HEK293 (cell line): ENCODE measurements at regions not wholly inside any gene's neighbourhood (a gene's known extent, or its start where the extent isn't known, plus 50 kb on each side); places are given as distances from the start of the nearest gene placed in this dataset.
A peak's percentile ranks its signal among the peaks of the same experiment; 100 is the strongest.

Experiments used
- CTCF ChIA-PET: fragments of 350-600 bp; formaldehyde crosslinking; extraction: SDS; loops from one replicate; lab custom pipeline; 2021; ENCODE audit warnings: antibody characterized with exemption; lab: Yijun Ruan, JAX
- POLR2A ChIA-PET: fragments of 300-600 bp; formaldehyde crosslinking; extraction: SDS; loops from one replicate; lab custom pipeline; 2020; ENCODE audit warnings: antibody characterized with exemption, inconsistent platforms; lab: Yijun Ruan, JAX
- H3K27ac ChIP-seq: fragments of 200-500 bp; sonication (Bioruptor generic); 2 replicates; pipeline ENCODE4 v1.5.1; 2014; ENCODE audit warnings: low read depth, low read length, control low read depth, inconsistent platforms; ENCODE audit errors: extremely low read depth
- H3K36me3 ChIP-seq, 2 experiments: fragments of 200-500 bp in 1 of 2; sonication (Bioruptor generic) in 1 of 2; 1 replicate in 1 of 2; 2 replicates in 1 of 2; pipeline ENCODE4 v1.5.1; 2014 to 2017; ENCODE audit warnings: inconsistent platforms in 2 of 2, low read length in 2 of 2; ENCODE audit not compliant: control insufficient read depth in 2 of 2, insufficient read depth in 1 of 2
- H3K4me1 ChIP-seq: fragments of 200-500 bp; sonication (Bioruptor generic); 2 replicates; pipeline ENCODE4 v1.5.1; 2014; ENCODE audit warnings: mild to moderate bottlenecking, low read length, inconsistent platforms; ENCODE audit not compliant: control insufficient read depth, insufficient read depth
- H3K4me3 ChIP-seq: 2 replicates; pipeline ENCODE4 v1.5.1; 2011; ENCODE audit warnings: low read depth, mild to moderate bottlenecking, control low read depth, low read length, moderate library complexity
- H3K9me3 ChIP-seq: fragments of 200-500 bp; sonication (Bioruptor generic); 2 replicates; pipeline ENCODE4 v1.5.1; 2014; ENCODE audit warnings: low read depth, low read length, inconsistent platforms; ENCODE audit not compliant: control insufficient read depth, insufficient read depth
- EGR2 ChIP-seq: fragments of 450-650 bp; formaldehyde crosslinking; IDR thresholded peaks from 2 replicates; pipeline ENCODE4 v1.5.1; 2016; ENCODE audit warnings: low read depth, missing biosample characterization, missing genetic modification characterization
- GLIS1 ChIP-seq: fragments of 450-650 bp; formaldehyde crosslinking; IDR thresholded peaks from 2 replicates; pipeline ENCODE4 v1.5.1; 2016; ENCODE audit warnings: missing biosample characterization, missing genetic modification characterization
- KLF9 ChIP-seq: fragments of 450-650 bp; formaldehyde crosslinking; IDR thresholded peaks from 2 replicates; pipeline ENCODE4 v1.5.1; 2016; ENCODE audit warnings: missing biosample characterization, missing genetic modification characterization, low read depth
- MEIS1 ChIP-seq: sonication (generic); formaldehyde crosslinking; IDR thresholded peaks from 2 replicates; pipeline ENCODE4 v1.8.1; 2022; ENCODE audit warnings: missing genetic modification reagents, mild to moderate bottlenecking, borderline replicate concordance
- OVOL3 ChIP-seq: fragments of 450-650 bp; formaldehyde crosslinking; IDR thresholded peaks from 2 replicates; pipeline ENCODE4 v1.5.1; 2016; ENCODE audit warnings: missing biosample characterization, missing genetic modification characterization
- SCRT1 ChIP-seq: fragments of 450-650 bp; formaldehyde crosslinking; IDR thresholded peaks from 2 replicates; pipeline ENCODE4 v1.5.1; 2016; ENCODE audit warnings: missing biosample characterization, missing genetic modification characterization, borderline replicate concordance
- SP2 ChIP-seq: fragments of 450-650 bp; formaldehyde crosslinking; IDR thresholded peaks from 2 replicates; pipeline ENCODE4 v1.5.1; 2016; ENCODE audit warnings: missing biosample characterization, missing genetic modification characterization
- SP7 ChIP-seq: fragments of 450-650 bp; formaldehyde crosslinking; IDR thresholded peaks from 2 replicates; pipeline ENCODE4 v1.5.1; 2016; ENCODE audit warnings: missing biosample characterization, missing genetic modification characterization
- ZBTB44 ChIP-seq: fragments of 450-650 bp; IDR thresholded peaks from 2 replicates; pipeline ENCODE4 v1.5.1; 2018; ENCODE audit warnings: missing biosample characterization, mild to moderate bottlenecking, missing genetic modification characterization
- ZBTB7A ChIP-seq: fragments of 450-650 bp; formaldehyde crosslinking; IDR thresholded peaks from 2 replicates; pipeline ENCODE4 v1.5.1; 2016; ENCODE audit warnings: low read depth, missing biosample characterization, missing genetic modification characterization
- ZIC2 ChIP-seq: fragments of 450-650 bp; formaldehyde crosslinking; IDR thresholded peaks from 2 replicates; pipeline ENCODE4 v1.5.1; 2016; ENCODE audit warnings: missing biosample characterization, missing genetic modification characterization
- ZNF10 ChIP-seq: fragments of 450-650 bp; formaldehyde crosslinking; IDR thresholded peaks from 2 replicates; pipeline ENCODE4 v1.5.1; 2017; ENCODE audit warnings: missing biosample characterization, missing genetic modification characterization
- ZNF138 ChIP-seq: fragments of 450-650 bp; formaldehyde crosslinking; IDR thresholded peaks from 2 replicates; pipeline ENCODE4 v1.5.1; 2016; ENCODE audit warnings: missing biosample characterization, missing genetic modification characterization, borderline replicate concordance
- ZNF211 ChIP-seq: fragments of 450-650 bp; formaldehyde crosslinking; IDR thresholded peaks from 2 replicates; pipeline ENCODE4 v1.5.1; 2016; ENCODE audit warnings: low read depth, missing biosample characterization, missing genetic modification characterization
- ZNF24 ChIP-seq: fragments of 450-650 bp; formaldehyde crosslinking; IDR thresholded peaks from 2 replicates; pipeline ENCODE4 v1.5.1; 2016; ENCODE audit warnings: missing biosample characterization, missing genetic modification characterization
- ZNF324 ChIP-seq: fragments of 450-650 bp; formaldehyde crosslinking; IDR thresholded peaks from 2 replicates; pipeline ENCODE4 v1.5.1; 2016; ENCODE audit warnings: missing biosample characterization, missing genetic modification characterization
- ZNF398 ChIP-seq: fragments of 450-650 bp; formaldehyde crosslinking; IDR thresholded peaks from 2 replicates; pipeline ENCODE4 v1.5.1; 2017; ENCODE audit warnings: missing biosample characterization, missing genetic modification characterization
- ZNF423 ChIP-seq: fragments of 450-650 bp; formaldehyde crosslinking; IDR thresholded peaks from 2 replicates; pipeline ENCODE4 v1.5.1; 2016; ENCODE audit warnings: missing biosample characterization, missing genetic modification characterization
- ZNF626 ChIP-seq: fragments of 450-650 bp; sonication (Bioruptor Pico); formaldehyde crosslinking; IDR thresholded peaks from 2 replicates; pipeline ENCODE4 v1.5.1; 2018; ENCODE audit warnings: missing biosample characterization, missing genetic modification characterization, inconsistent platforms
- ZNF658 ChIP-seq: fragments of 450-650 bp; formaldehyde crosslinking; IDR thresholded peaks from 2 replicates; pipeline ENCODE4; 2016; ENCODE audit warnings: missing biosample characterization, missing genetic modification characterization
- ZNF785 ChIP-seq: fragments of 450-650 bp; formaldehyde crosslinking; IDR thresholded peaks from 2 replicates; pipeline ENCODE4 v1.5.1; 2016; ENCODE audit warnings: missing biosample characterization, missing genetic modification characterization
- ZNF837 ChIP-seq: fragments of 450-650 bp; formaldehyde crosslinking; IDR thresholded peaks from 2 replicates; pipeline ENCODE4 v1.5.1; 2016; ENCODE audit warnings: missing biosample characterization, missing genetic modification characterization
- TF ChIP-seq, protein P1 (sequence below): fragments of 450-650 bp; formaldehyde crosslinking; IDR thresholded peaks from 2 replicates; pipeline ENCODE4 v1.5.1; 2016; ENCODE audit warnings: missing biosample characterization, missing genetic modification characterization
- TF ChIP-seq, protein P2 (sequence below): fragments of 450-650 bp; formaldehyde crosslinking; IDR thresholded peaks from 2 replicates; pipeline ENCODE4 v1.5.0; 2017; ENCODE audit warnings: missing biosample characterization, missing genetic modification characterization, borderline replicate concordance
- TF ChIP-seq, protein P3 (sequence below): fragments of 450-650 bp; formaldehyde crosslinking; conservative IDR thresholded peaks from 2 replicates; pipeline ENCODE4 v1.5.1; 2016; ENCODE audit warnings: low read depth, missing biosample characterization, missing genetic modification characterization

DNA sequence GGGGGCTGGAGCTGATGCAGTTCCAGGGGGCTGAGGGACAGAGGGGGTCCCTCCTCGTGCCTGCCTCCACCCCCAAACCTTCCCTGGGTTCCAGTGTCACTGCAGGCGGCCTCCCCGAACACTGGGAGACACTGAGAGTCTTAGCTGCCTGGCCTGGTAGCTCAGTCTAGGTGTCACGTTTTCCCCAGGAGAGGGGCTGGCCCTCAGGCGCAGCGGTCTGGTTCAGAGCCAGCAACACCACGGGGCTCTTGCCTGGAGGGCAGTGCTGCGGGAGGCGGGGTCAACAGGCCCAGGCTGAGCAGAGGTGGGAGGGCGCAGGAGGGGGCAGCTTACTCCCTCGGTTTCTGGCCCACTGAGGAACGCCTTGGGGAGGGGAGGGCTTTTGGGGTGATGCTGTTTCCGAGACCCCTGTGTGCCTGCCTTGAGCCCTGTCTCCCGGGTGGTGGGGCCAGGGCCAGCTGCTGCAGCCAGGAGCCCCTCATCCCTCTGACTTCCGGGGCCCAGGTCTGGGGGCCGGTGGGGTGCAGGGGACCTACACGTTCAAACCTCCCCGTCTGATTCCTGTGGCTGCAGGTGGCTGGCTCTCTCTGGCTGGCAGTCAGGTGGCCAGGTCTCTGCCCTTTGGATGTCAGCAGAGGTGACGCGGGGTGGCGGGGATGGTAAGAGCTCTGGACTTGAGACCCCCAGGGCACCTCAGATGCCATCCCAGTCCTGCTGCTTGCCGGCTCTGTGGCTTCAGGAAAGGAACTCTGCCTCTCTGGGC, 89.3 kb upstream of the GSE1 start:
- ChIA-PET POLR2A (interaction anchor here (0.5 to 1.6 kb wide), 4 partner anchors 34 to 939 kb away, joined by 4 to 6 read pairs (median 4); no protein-coding TSS in a partner anchor), CTCF (interaction anchor here (0.8 to 1.2 kb wide), 3 partner anchors 55 to 100 kb away, joined by 3 read pairs; no protein-coding TSS in a partner anchor)
- peaks cover 24% of the 10 kb centered on the region for H3K4me1 ChIP-seq
- no peaks in the 10 kb centered on the region for H3K9me3 ChIP-seq
- H3K36me3 ChIP-seq = peaks cover 0 to 4% of the 10 kb centered on the region in 2 experiments; a peak in 1 of 3 replicates
- H3K27ac ChIP-seq = peak overlapping the region; percentile 65; the same call in 1 of the 2 replicates
- H3K4me3 ChIP-seq = no peak overlapping the region
- TF ChIP-seq SP2 (peak; percentile 46), ZNF211 (tag by site-specific recombination) (no peak), ZBTB44 (tag by site-specific recombination) (0 out of 2 replicates have a peak, but pooled peaks have one; percentile 16), OVOL3 (tag by site-specific recombination) (no peak), GLIS1 (peak; percentile 99), ZNF398 (tag by site-specific recombination) (peak; percentile 61), SCRT1 (no peak), EGR2 (peak; percentile 70), ZNF138 (no peak), ZNF837 (no peak), MEIS1 (CRISPR knock-in tag) (no peak), ZNF423 (tag by site-specific recombination) (no peak; the same call in none of the 2 replicates), SP7 (tag by site-specific recombination) (peak; percentile 16; the same call in 1 of the 2 replicates), ZBTB7A (tag by site-specific recombination) (no peak), ZNF785 (tag by site-specific recombination) (no peak), ZNF10 (tag by site-specific recombination) (peak; percentile 28; the same call in 1 of the 2 replicates), ZNF658 (no peak), ZNF626 (tag by site-specific recombination) (no peak), ZNF24 (no peak), ZNF324 (tag by site-specific recombination) (no peak), ZIC2 (peak; percentile 100), KLF9 (tag by site-specific recombination) (peak; percentile 51; the same call in 1 of the 2 replicates)
- TF ChIP-seq, protein P1, sequence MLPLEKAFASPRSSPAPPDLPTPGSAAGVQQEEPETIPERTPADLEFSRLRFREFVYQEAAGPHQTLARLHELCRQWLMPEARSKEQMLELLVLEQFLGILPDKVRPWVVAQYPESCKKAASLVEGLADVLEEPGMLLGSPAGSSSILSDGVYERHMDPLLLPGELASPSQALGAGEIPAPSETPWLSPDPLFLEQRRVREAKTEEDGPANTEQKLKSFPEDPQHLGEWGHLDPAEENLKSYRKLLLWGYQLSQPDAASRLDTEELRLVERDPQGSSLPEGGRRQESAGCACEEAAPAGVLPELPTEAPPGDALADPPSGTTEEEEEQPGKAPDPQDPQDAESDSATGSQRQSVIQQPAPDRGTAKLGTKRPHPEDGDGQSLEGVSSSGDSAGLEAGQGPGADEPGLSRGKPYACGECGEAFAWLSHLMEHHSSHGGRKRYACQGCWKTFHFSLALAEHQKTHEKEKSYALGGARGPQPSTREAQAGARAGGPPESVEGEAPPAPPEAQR (tag by site-specific recombination) = no peak
- TF ChIP-seq, protein P2, sequence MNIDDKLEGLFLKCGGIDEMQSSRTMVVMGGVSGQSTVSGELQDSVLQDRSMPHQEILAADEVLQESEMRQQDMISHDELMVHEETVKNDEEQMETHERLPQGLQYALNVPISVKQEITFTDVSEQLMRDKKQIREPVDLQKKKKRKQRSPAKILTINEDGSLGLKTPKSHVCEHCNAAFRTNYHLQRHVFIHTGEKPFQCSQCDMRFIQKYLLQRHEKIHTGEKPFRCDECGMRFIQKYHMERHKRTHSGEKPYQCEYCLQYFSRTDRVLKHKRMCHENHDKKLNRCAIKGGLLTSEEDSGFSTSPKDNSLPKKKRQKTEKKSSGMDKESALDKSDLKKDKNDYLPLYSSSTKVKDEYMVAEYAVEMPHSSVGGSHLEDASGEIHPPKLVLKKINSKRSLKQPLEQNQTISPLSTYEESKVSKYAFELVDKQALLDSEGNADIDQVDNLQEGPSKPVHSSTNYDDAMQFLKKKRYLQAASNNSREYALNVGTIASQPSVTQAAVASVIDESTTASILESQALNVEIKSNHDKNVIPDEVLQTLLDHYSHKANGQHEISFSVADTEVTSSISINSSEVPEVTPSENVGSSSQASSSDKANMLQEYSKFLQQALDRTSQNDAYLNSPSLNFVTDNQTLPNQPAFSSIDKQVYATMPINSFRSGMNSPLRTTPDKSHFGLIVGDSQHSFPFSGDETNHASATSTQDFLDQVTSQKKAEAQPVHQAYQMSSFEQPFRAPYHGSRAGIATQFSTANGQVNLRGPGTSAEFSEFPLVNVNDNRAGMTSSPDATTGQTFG = no peak
- TF ChIP-seq, protein P3, sequence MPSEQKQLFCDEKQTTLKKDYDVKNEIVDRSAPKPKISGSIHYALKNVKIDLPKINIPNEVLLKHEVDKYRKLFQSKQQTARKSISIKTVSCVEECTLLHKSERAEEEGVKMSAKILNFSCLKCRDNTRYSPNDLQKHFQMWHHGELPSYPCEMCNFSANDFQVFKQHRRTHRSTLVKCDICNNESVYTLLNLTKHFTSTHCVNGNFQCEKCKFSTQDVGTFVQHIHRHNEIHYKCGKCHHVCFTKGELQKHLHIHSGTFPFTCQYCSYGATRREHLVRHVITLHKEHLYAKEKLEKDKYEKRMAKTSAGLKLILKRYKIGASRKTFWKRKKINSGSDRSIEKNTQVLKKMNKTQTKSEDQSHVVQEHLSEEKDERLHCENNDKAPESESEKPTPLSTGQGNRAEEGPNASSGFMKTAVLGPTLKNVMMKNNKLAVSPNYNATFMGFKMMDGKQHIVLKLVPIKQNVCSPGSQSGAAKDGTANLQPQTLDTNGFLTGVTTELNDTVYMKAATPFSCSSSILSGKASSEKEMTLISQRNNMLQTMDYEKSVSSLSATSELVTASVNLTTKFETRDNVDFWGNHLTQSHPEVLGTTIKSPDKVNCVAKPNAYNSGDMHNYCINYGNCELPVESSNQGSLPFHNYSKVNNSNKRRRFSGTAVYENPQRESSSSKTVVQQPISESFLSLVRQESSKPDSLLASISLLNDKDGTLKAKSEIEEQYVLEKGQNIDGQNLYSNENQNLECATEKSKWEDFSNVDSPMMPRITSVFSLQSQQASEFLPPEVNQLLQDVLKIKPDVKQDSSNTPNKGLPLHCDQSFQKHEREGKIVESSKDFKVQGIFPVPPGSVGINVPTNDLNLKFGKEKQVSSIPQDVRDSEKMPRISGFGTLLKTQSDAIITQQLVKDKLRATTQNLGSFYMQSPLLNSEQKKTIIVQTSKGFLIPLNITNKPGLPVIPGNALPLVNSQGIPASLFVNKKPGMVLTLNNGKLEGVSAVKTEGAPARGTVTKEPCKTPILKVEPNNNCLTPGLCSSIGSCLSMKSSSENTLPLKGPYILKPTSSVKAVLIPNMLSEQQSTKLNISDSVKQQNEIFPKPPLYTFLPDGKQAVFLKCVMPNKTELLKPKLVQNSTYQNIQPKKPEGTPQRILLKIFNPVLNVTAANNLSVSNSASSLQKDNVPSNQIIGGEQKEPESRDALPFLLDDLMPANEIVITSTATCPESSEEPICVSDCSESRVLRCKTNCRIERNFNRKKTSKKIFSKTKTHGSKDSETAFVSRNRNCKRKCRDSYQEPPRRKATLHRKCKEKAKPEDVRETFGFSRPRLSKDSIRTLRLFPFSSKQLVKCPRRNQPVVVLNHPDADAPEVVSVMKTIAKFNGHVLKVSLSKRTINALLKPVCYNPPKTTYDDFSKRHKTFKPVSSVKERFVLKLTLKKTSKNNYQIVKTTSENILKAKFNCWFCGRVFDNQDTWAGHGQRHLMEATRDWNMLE (tag by site-specific recombination) = no peak
